T47D (cell line): ENCODE measurements at regions not wholly inside any gene's neighbourhood (a gene's known extent, or its start where the extent isn't known, plus 50 kb on each side); places are given as distances from the start of the nearest gene placed in this dataset.
A peak's percentile ranks its signal among the peaks of the same experiment; 100 is the strongest.

Experiments
- DNase-seq, 2 experiments: peaks; one replicate each; pipeline versions ENCODE4 v3.0.0 to v3.0.0-alpha.2; 2011 to 2012; ENCODE audit warnings: low read depth in 1 of 2, low spot score in 1 of 2
- JUND ChIP-seq: IDR thresholded peaks from 2 replicates; pipeline ENCODE4 v1.6.1; 2012; ENCODE audit warnings: low read depth
- in situ Hi-C: cut with HindIII; loops from 2 replicates; pipeline ENCODE4 v1.10.0; 2016; ENCODE audit warnings: low sequenced_read_pairs, low pct_unique_long_range_greater_than_20kb

GRCh38 chr3:162428192-162428591 lies 931.6 kb downstream of the OTOL1 start:
- DNase-seq, result no peak
- no peak for TF ChIP-seq JUND
- in situ Hi-C loops, result no loop called here

- in situ Hi-C loops, result no loop called here
- no peak for DNase-seq
- TF ChIP-seq JUND, result no peak
These were observed 939.1 kb downstream of the OTOL1 start for GRCh38 chr3:162435750-162436149.

GRCh38 chr3:162436826-162437225 lies 940.2 kb downstream of the OTOL1 start:
- no peak for TF ChIP-seq JUND

GRCh38 chr3:162437480-162437879 lies 940.9 kb downstream of the OTOL1 start:
- in situ Hi-C loops, result no loop called here
- TF ChIP-seq JUND, result no peak
- DNase-seq, result no peak

More at GRCh38 chr3:162436826-162437225, 940.2 kb downstream of the OTOL1 start:
- no peak for DNase-seq
- in situ Hi-C loops, result no loop called here

- no peak for TF ChIP-seq JUND
- no peak for DNase-seq
- in situ Hi-C loops, result no loop called here
These were observed 945.1 kb downstream of the OTOL1 start for GRCh38 chr3:162441716-162442115.

- in situ Hi-C loops, result no loop called here
- DNase-seq, result peak in 1 of 2 experiments; percentile 12
- TF ChIP-seq JUND, result no peak
These were observed 946.8 kb downstream of the OTOL1 start for GRCh38 chr3:162443376-162443775.

GRCh38 chr3:162468791-162469190 lies 972.2 kb downstream of the OTOL1 start:
- TF ChIP-seq JUND, result no peak
- in situ Hi-C loops, result no loop called here
- DNase-seq, result no peak

- in situ Hi-C loops, result no loop called here
- no peak for DNase-seq
- no peak for TF ChIP-seq JUND
These were observed 990.5 kb downstream of the OTOL1 start for GRCh38 chr3:162487138-162487537.

- no peak for TF ChIP-seq JUND
- in situ Hi-C loops, result no loop called here
These were observed 993.2 kb downstream of the OTOL1 start for GRCh38 chr3:162489853-162490252.

GRCh38 chr3:162491952-162492351 lies 995.3 kb downstream of the OTOL1 start:
- DNase-seq, result no peak
- no peak for TF ChIP-seq JUND
- in situ Hi-C loops, result no loop called here

More at GRCh38 chr3:162489853-162490252, 993.2 kb downstream of the OTOL1 start:
- peak; percentile 5 to 61 for DNase-seq

- DNase-seq, result no peak
- TF ChIP-seq JUND, result no peak
- in situ Hi-C loops, result no loop called here
These were observed 996.0 kb downstream of the OTOL1 start for GRCh38 chr3:162492446-162493081.

GRCh38 chr3:162498626-162499025 lies 1002.0 kb downstream of the OTOL1 start:
- DNase-seq, result no peak
- in situ Hi-C loops, result no loop called here
- no peak for TF ChIP-seq JUND

GRCh38 chr3:162507397-162507796 lies 1010.8 kb downstream of the OTOL1 start:
- TF ChIP-seq JUND, result no peak
- in situ Hi-C loops, result no loop called here
- DNase-seq, result no peak

GRCh38 chr3:162512488-162512887 lies 1015.9 kb downstream of the OTOL1 start:
- no peak for DNase-seq
- no peak for TF ChIP-seq JUND
- in situ Hi-C loops, result no loop called here

- in situ Hi-C loops, result no loop called here
- DNase-seq, result peak in 1 of 2 experiments; percentile 16
- TF ChIP-seq JUND, result no peak
These were observed 1020.5 kb downstream of the OTOL1 start for GRCh38 chr3:162517110-162517509.
